GM19395 (cell line): ENCODE measurements at regions not wholly inside any gene's neighbourhood (a gene's known extent, or its start where the extent isn't known, plus 50 kb on each side); places are given as distances from the start of the nearest gene placed in this dataset.
"Not testable (repeated sequence)": the region's sequence is repeated elsewhere in the genome, so short reads cannot be mapped to it uniquely, and the experiment has no call there.

Experiments used
- ATAC-seq: cut with Tn5 transposase; IDR thresholded peaks from one replicate; pipeline ENCODE4 v1.9.1; 2021; ENCODE audit warnings: mild to moderate bottlenecking, moderate library complexity; ENCODE audit not compliant: unreplicated experiment

- ATAC-seq: no peak
These were observed 129.4 kb upstream of the VLDLR start for GRCh38 chr9:2492161-2492560.

DNA sequence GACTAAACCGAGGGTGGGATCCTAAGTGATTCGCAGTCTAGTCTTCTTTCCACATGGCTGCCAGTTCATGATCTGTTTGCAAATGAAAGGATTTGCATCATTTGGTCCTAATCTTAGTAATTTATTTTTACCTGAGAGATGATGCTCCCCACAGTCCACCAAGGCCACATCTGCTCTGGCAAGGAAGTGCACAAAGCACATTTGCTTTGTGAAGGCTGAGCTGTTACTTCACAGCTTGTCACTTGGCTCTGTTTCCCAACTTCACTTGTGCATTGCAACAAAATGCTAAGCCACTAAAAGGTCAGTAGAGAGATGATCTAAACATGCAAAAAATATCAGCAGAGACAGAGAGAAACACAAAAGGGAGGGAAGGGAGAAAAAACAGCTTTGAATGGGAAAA is 128.5 kb upstream of the VLDLR start:
- no peak for ATAC-seq

DNA sequence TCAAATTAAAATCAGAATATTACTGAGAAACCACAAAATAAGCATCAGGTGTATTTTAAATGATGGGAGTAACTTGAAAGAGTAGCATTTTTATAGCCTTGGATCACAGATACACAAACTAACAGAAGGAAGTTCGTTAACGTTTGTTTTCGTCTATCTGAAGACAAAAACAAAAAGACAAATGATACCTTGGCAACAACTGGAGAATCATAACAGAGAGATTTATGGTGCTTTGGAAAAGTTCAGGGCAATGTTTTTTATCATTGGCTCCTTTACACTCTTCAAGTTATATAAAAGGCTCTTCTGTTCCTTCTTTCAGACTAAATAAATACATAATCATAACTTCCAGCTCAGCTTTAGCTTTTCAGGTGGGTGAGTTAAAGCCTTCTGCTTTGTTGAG is 128.1 kb upstream of the VLDLR start:
- no peak for ATAC-seq

DNA sequence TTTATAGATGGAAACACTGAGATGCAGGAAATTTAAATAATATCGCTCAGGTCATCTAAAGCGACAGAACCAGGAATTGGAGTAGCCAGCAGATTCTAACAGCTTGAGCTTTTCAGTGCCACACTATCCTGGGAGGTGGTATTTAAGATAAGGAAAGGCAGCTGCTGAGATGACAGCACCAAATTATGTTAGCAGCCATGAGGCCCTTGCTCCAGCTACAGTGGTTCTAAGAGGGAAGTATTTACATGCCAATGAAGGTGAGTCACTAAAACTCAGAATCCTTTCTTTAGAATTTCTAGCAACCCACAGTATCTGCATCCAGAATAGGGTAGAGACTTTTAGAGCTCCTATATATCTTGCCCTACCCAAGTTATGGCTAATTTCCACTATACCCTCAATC is 127.0 kb upstream of the VLDLR start:
- no peak for ATAC-seq

DNA sequence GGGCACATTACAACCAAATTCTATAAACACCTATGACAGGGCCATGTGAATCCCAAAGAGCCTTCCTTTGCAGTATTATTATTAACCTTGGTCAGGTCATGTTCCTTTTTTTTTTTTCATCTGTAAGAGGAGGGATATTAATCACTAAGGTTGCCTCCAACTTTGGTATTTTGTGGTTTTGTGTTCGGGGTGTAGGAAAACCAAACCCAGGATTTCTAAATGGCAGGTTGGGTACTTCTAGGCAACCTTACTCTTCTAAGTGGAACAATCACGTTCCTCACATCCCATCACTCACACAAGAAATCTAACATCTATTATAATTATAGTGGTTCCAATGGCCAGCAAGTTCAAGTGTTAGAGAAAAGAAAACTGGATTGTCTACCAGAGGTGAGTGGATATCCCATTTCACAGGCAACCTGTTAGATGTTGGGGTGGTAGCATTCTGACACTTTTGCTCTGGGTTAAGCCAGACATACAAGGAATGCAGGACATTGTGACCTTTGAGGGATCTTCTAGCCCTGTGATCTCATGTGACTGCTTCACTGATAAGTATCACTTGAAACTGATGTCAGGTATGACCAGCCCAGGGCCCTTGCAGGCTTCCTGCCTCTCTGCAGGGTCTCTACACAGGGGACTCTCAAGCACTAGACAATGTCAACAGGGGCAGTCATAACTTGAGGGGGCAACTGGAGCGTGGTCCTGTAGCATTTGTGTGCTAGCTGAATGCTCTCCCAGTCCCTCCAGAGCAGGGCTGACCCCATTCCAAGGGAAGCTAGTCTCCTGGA is 126.2 kb upstream of the VLDLR start:
- no peak for ATAC-seq

GRCh38 chr9:2496169-2496568 is 125.4 kb upstream of the VLDLR start:
- ATAC-seq: no peak

DNA sequence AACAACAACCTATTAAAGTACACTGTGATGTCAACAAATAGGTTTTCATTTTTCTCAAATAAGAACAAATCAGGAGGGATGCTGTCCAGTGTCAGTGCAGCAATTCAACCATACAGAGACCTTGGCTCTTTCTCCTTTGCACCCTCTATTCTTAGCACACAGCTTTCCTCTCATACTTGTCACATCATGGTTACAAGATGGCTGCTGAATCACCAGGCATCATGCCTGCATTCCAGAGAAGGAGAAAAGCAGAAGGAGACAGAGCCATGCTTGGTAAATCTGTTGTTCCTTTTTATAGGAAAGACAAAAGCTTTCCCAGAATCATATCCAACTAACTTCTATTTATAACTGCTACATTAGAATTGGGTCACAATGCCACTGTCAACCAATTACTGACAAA is 124.7 kb upstream of the VLDLR start:
- ATAC-seq: no peak

GRCh38 chr9:2497666-2498400 is 123.8 kb upstream of the VLDLR start:
- no peak for ATAC-seq

- no peak for ATAC-seq
These were observed 119.4 kb upstream of the VLDLR start for GRCh38 chr9:2502210-2502609.

- ATAC-seq: no peak
These were observed 118.8 kb upstream of the VLDLR start for GRCh38 chr9:2502760-2503159.

DNA sequence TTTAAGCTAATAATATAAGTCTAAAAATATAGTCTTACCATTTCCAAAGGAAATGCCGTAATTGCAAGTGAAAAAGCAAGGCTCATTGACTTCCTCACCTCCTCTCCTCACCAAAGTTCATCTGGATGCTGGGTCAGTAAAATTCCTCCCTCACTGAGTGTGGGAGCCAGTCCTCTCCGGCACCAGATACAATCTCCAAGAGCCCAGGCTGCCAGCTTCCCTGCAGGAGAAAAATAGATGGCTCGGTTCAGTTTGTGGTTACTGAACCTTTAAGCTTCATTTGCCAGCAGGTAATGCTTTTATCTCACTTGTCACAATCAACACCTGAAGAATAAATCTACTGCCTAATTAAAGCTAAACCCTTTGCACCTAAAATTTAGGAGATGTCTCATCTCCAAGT is 115.3 kb upstream of the VLDLR start:
- no peak for ATAC-seq

DNA sequence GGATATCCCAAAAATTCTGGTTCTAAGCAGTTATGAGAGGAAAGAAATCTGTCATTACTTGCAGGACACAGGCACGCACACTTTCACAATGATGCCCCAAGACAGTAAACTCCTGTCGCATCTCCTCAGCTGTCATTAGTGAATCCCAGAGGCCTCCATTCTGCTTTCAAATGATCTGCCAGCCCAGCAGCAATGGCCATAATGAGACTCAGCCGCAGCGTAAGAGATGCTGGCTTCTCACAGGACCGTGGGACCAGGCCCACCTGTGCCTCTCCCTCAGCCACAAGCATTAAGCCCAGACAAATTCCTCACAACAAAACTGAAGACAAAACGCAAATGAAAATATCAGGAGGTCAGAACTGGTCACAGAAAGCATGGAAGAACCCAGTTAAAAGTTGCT is 98.0 kb upstream of the VLDLR start:
- no peak for ATAC-seq

GRCh38 chr9:2524601-2525000 is 97.0 kb upstream of the VLDLR start:
- no peak for ATAC-seq

DNA sequence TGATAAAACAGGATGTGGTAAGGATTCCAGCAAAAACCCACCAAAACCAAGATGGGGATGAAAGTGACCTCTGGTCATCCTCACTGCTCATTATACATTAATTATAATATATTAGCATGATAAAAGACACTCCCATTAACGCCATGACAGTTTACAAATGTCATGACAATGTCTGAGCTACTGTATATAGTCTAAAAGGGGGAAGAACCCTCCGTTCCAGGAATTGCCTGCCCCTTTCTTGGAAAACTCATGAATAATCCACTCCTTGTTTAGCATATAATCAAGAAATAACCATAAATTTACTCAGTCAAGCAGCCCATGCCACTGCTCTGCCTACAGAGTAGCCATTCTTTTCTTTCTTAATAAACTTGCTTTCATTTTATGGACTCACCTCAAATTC is 96.4 kb upstream of the VLDLR start:
- no peak for ATAC-seq

GRCh38 chr9:2526071-2526828 is 95.3 kb upstream of the VLDLR start:
- no peak for ATAC-seq

GRCh38 chr9:2531481-2531880 is 90.1 kb upstream of the VLDLR start:
- ATAC-seq: no peak

DNA sequence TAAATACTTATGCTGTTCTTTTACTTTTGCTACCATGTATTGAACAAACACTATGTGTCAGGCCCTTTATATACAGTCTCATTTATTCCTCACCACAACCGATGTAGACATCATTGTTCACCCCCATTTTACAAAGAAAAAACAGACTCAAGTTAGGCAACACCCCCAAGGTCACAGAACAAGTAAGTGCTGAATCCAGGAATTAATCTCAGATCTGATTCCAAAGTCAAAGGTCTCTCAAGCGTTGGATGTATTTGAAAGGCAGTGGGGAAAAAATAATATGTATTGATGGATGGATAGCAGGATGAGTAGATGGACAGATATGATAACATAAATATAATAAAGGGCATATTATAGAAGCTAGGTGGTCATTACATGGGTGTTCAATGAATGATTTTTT is 85.1 kb upstream of the VLDLR start:
- ATAC-seq: no peak

DNA sequence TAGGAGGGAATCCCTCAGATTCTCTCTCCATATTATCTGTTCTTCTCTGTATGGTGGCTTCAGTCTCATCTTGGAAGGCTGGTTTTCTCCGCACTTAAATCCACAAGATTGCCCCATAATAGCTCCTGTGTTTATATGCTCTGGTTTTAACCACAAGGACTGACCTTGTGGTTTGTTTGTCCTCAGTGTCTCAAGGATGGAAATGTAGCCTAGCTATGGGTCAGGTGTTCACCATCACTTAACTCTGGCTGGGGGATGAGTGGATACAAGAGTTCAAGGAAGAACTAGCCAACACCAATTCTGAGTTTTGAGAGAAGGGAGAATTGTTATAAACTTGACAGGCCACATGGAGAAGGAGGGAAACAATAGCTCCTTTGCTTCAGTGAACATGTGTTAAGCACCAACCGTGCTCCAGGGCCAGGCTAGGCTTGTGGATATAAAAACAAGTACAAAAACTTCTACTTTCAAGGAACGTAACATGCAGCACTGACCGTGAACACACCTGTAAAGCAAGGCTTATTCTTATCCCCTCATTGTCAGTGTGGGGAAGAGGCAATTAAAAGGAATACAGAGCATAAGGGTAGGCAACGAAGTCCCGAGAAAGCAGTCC is 75.6 kb upstream of the VLDLR start:
- no peak for ATAC-seq

- ATAC-seq: not testable (repeated sequence)
These were observed 65.5 kb upstream of the VLDLR start for GRCh38 chr9:2555899-2556600.

DNA sequence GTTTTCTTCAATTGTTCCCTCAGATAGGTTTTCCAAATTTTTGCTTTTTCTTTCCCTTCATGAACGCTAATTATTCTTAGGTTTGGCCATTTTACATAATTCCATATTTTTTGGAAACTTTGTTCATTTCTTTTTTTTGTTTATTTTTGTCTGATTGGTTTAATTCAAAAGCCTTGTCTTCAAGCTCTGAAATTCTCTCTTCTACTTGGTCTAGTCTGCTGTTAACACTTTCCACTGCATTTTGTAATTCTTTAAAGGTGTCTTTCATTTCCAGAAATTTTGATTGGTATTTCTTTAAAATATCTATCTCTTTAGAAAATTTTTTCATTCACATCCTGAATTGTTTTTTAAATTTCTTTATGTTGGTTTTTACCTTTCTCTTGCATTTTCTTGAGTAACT is 63.9 kb upstream of the VLDLR start:
- ATAC-seq: no peak
